Sciatic nerve (tissue), 2 donors: ENCODE measurements at regions not wholly inside any gene's neighbourhood (a gene's known extent, or its start where the extent isn't known, plus 50 kb on each side); places are given as distances from the start of the nearest gene placed in this dataset.
"Not testable (repeated sequence)": the region's sequence is repeated elsewhere in the genome, so short reads cannot be mapped to it uniquely, and the experiment has no call there.

Experiments
- ATAC-seq: fragments of 200-7000 bp; cut with Tn5 transposase; one replicate; pipeline ENCODE4 v1.9.1; 2020; ENCODE audit warnings: mild to moderate bottlenecking, moderate library complexity
- DNase-seq: peaks from one replicate; pipeline ENCODE4 v3.0.0-alpha.2; 2020; ENCODE audit warnings: low spot score
- intact Hi-C: fragments of 100-400 bp; cut with DNase I; formaldehyde crosslinking; loops from one replicate; pipeline ENCODE4 v1.14.2; 2022
- donor health status: DM: no; HTN: no; CAD: no.
- donor health status: DM: no; HTN: no; CAD: no.

- intact Hi-C loops, result no loop called here
- ATAC-seq, result no peak
These were observed 563.5 kb downstream of the EDEM1 start for GRCh38 chr3:5750874-5751640.

GRCh38 chr3:5754602-5755001, 567.1 kb downstream of the EDEM1 start:
- intact Hi-C loops, result no loop called here
- ATAC-seq, result peak; percentile 53

More at GRCh38 chr3:5750874-5751640, 563.5 kb downstream of the EDEM1 start:
- no peak for DNase-seq

GRCh38 chr3:5756443-5756842, 568.9 kb downstream of the EDEM1 start:
- DNase-seq (no peak), ATAC-seq (no peak)
- intact Hi-C loops, result no loop called here

More at GRCh38 chr3:5754602-5755001, 567.1 kb downstream of the EDEM1 start:
- DNase-seq, result peak; percentile 58

- ATAC-seq, result no peak
- DNase-seq, result no peak
- intact Hi-C loops, result no loop called here
These were observed 569.8 kb downstream of the EDEM1 start for GRCh38 chr3:5757213-5757804.

- DNase-seq (no peak), ATAC-seq (no peak)
- intact Hi-C loops, result no loop called here
These were observed 571.2 kb downstream of the EDEM1 start for GRCh38 chr3:5758699-5759098.

GRCh38 chr3:5762506-5762905, 575.0 kb downstream of the EDEM1 start:
- intact Hi-C loops, result no loop called here
- no peak for DNase-seq

GRCh38 chr3:5766848-5767247, 579.3 kb downstream of the EDEM1 start:
- ATAC-seq (no peak), DNase-seq (no peak)
- intact Hi-C loops, result no loop called here

More at GRCh38 chr3:5762506-5762905, 575.0 kb downstream of the EDEM1 start:
- ATAC-seq, result no peak

- ATAC-seq, result no peak
- intact Hi-C loops, result no loop called here
- DNase-seq, result no peak
These were observed 579.8 kb downstream of the EDEM1 start for GRCh38 chr3:5767304-5767703.

- ATAC-seq (no peak), DNase-seq (no peak)
- intact Hi-C loops, result no loop called here
These were observed 580.9 kb downstream of the EDEM1 start for GRCh38 chr3:5768281-5768945.

GRCh38 chr3:5769825-5770224, 582.3 kb downstream of the EDEM1 start:
- no peak for ATAC-seq
- DNase-seq, result no peak
- intact Hi-C loops, result no loop called here

- intact Hi-C loops, result no loop called here
- ATAC-seq (no peak), DNase-seq (no peak)
These were observed 586.8 kb downstream of the EDEM1 start for GRCh38 chr3:5774337-5774736.

- DNase-seq, intact Hi-C loops, ATAC-seq: not testable (repeated sequence)
These were observed 587.6 kb downstream of the EDEM1 start for GRCh38 chr3:5775100-5775499.

- DNase-seq (no peak), ATAC-seq (no peak)
- intact Hi-C loops, result no loop called here
These were observed 597.2 kb downstream of the EDEM1 start for GRCh38 chr3:5784690-5785089.

GRCh38 chr3:5787861-5788488, 600.5 kb downstream of the EDEM1 start:
- intact Hi-C loops, result no loop called here
- ATAC-seq (peak; percentile 90), DNase-seq (no peak)

GRCh38 chr3:5788496-5788895, 601.0 kb downstream of the EDEM1 start:
- intact Hi-C loops, result no loop called here
- no peak for ATAC-seq
- no peak for DNase-seq

GRCh38 chr3:5791558-5791957, 604.1 kb downstream of the EDEM1 start:
- intact Hi-C loops, result no loop called here
- ATAC-seq, result no peak
- no peak for DNase-seq

- DNase-seq (no peak), ATAC-seq (no peak)
- intact Hi-C loops, result no loop called here
These were observed 609.0 kb downstream of the EDEM1 start for GRCh38 chr3:5796541-5796940.

GRCh38 chr3:5798809-5799208, 611.3 kb downstream of the EDEM1 start:
- no peak for ATAC-seq
- DNase-seq, result no peak
- intact Hi-C loops, result no loop called here

GRCh38 chr3:5799398-5799797, 611.9 kb downstream of the EDEM1 start:
- no peak for DNase-seq
- intact Hi-C loops, result no loop called here
- no peak for ATAC-seq

- intact Hi-C loops, result no loop called here
- no peak for ATAC-seq
- no peak for DNase-seq
These were observed 613.5 kb downstream of the EDEM1 start for GRCh38 chr3:5800965-5801364.
